ENCODE measurements at regions not wholly inside any gene's neighbourhood (a gene's known extent, or its start where the extent isn't known, plus 50 kb on each side); places are given as distances from the start of the nearest gene placed in this dataset.

DNA sequence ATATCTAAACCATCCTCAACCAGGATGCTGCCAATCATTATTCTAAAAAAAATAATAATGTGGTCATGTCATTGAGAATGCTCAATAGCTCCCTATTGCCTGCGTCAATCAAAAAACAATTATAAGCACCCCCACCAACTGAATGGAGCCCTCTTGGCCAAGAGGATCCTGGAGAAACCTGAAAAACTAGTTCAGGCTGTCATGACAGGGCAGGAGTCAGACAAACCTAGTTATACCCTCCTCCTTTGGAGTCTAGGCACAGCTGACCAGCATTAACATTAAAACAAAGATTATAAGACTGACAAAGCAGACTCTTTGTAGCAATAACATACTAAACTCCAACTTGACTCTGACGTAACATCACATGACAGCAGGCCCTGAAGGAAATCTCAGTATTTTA, 119.2 kb upstream of the CCL2 start:
- POLR2A ChIA-PET (ENCODE audit: unreplicated experiment) = no interaction called here
- no CpG with 5 or more reads among the region's 2 CpGs for WGBS, 2 experiments (ENCODE audit: extremely low coverage in 2 of 2, insufficient read length in 1 of 2)
- no peak overlapping the region for H3K9ac ChIP-seq (ENCODE audit: low read depth, low read length)
- H4K5ac ChIP-seq (ENCODE audit: low read depth, low read length) = no peak overlapping the region
- no peak overlapping the region for H2AFZ ChIP-seq (replicated peaks; ENCODE audit: low read length, poor library complexity)
- no peak for ATAC-seq (ENCODE audit: low read depth)
- no peak overlapping the region for H3K23ac ChIP-seq (ENCODE audit: low read depth, low read length)
- no peak overlapping the region for H4K8ac ChIP-seq (ENCODE audit: low read depth in 2 of 2, low read length in 2 of 2)
- no peak overlapping the region for H2BK120ac ChIP-seq (ENCODE audit: low read depth, low read length)
- H2BK15ac ChIP-seq (ENCODE audit: low read depth, low read length) = no peak overlapping the region
- H2BK5ac ChIP-seq (ENCODE audit: low read depth, low read length, poor library complexity, severe bottlenecking) = no peak overlapping the region
- no peak overlapping the region for H3K4ac ChIP-seq (ENCODE audit: low read depth, low read length)
- H3K4me3 ChIP-seq (ENCODE audit: insufficient read depth, low read depth, low read length) = no peak overlapping the region
- H3K36me3 ChIP-seq (ENCODE audit: control insufficient read depth, insufficient read depth, low read length) = no peaks in the 10 kb centered on the region
- no peaks in the 10 kb centered on the region for H3K79me1 ChIP-seq (ENCODE audit: low read depth in 1 of 2, low read length in 2 of 2)
- no peak overlapping the region for H2BK20ac ChIP-seq (ENCODE audit: low read depth, low read length)
- H4K20me1 ChIP-seq (ENCODE audit: insufficient read depth, low read length) = no peaks in the 10 kb centered on the region
- no peak overlapping the region for H3K4me2 ChIP-seq (ENCODE audit: low read depth, low read length)
- no peak overlapping the region for H3K14ac ChIP-seq (replicated peaks; ENCODE audit: low read depth, low read length)
- CTCF ChIA-PET = no interaction called here
- no peak overlapping the region for H3K18ac ChIP-seq (ENCODE audit: low read depth, low read length)
- BruUV-seq (replicated peaks) = no TSS peak
- intact Hi-C loops (cut with micrococcal nuclease) = no loop called here
- H3K27me3 ChIP-seq (ENCODE audit: control insufficient read depth, insufficient read depth, low read length) = peaks cover 3% of the 10 kb centered on the region; the same call in 1 of the 2 replicates
- no peak overlapping the region for H2AK5ac ChIP-seq (ENCODE audit: low read depth, low read length)
- H3K9me3 ChIP-seq (ENCODE audit: control insufficient read depth, insufficient read depth, low read length) = no peaks in the 10 kb centered on the region
- TF ChIP-seq, protein P1, sequence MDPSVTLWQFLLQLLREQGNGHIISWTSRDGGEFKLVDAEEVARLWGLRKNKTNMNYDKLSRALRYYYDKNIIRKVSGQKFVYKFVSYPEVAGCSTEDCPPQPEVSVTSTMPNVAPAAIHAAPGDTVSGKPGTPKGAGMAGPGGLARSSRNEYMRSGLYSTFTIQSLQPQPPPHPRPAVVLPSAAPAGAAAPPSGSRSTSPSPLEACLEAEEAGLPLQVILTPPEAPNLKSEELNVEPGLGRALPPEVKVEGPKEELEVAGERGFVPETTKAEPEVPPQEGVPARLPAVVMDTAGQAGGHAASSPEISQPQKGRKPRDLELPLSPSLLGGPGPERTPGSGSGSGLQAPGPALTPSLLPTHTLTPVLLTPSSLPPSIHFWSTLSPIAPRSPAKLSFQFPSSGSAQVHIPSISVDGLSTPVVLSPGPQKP (IDR thresholded peaks at IDR 0.05; ENCODE audit: borderline replicate concordance, low read depth, low read length) = no peak
- no peak for TF ChIP-seq FOS (IDR thresholded peaks at IDR 0.05; ENCODE audit: low read depth, low read length)
- no peak for TF ChIP-seq POLR2A (IDR thresholded peaks at IDR 0.05; ENCODE audit: low read depth, low read length)
- TF ChIP-seq RCOR1 (IDR thresholded peaks at IDR 0.05; ENCODE audit: insufficient replicate concordance, low read length) = no peak
- TF ChIP-seq MAZ (IDR thresholded peaks at IDR 0.05; ENCODE audit: borderline replicate concordance, low read depth, low read length) = no peak
- no peak for TF ChIP-seq NFE2L2 (IDR thresholded peaks at IDR 0.05; ENCODE audit: low read depth, low read length)
- TF ChIP-seq MXI1 (IDR thresholded peaks at IDR 0.05; ENCODE audit: borderline replicate concordance, low read depth, low read length) = no peak
- TF ChIP-seq, protein P2, sequence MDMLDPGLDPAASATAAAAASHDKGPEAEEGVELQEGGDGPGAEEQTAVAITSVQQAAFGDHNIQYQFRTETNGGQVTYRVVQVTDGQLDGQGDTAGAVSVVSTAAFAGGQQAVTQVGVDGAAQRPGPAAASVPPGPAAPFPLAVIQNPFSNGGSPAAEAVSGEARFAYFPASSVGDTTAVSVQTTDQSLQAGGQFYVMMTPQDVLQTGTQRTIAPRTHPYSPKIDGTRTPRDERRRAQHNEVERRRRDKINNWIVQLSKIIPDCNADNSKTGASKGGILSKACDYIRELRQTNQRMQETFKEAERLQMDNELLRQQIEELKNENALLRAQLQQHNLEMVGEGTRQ (IDR thresholded peaks at IDR 0.05; ENCODE audit: low read depth, low read length) = no peak
- no peak for TF ChIP-seq MAFK (IDR thresholded peaks at IDR 0.05; ENCODE audit: low read depth, low read length)
- no peak for TF ChIP-seq CEBPB (IDR thresholded peaks at IDR 0.05; ENCODE audit: low read depth, low read length)
- TF ChIP-seq, protein P3, sequence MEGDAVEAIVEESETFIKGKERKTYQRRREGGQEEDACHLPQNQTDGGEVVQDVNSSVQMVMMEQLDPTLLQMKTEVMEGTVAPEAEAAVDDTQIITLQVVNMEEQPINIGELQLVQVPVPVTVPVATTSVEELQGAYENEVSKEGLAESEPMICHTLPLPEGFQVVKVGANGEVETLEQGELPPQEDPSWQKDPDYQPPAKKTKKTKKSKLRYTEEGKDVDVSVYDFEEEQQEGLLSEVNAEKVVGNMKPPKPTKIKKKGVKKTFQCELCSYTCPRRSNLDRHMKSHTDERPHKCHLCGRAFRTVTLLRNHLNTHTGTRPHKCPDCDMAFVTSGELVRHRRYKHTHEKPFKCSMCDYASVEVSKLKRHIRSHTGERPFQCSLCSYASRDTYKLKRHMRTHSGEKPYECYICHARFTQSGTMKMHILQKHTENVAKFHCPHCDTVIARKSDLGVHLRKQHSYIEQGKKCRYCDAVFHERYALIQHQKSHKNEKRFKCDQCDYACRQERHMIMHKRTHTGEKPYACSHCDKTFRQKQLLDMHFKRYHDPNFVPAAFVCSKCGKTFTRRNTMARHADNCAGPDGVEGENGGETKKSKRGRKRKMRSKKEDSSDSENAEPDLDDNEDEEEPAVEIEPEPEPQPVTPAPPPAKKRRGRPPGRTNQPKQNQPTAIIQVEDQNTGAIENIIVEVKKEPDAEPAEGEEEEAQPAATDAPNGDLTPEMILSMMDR (conservative IDR thresholded peaks at IDR 0.05; ENCODE audit: low read depth, low read length) = no peak
- no peak for TF ChIP-seq SMC3 (IDR thresholded peaks at IDR 0.05; ENCODE audit: low read depth, low read length)
- H3K4me1 ChIP-seq (ENCODE audit: control insufficient read depth, insufficient read depth, low read length) = no peaks in the 10 kb centered on the region
- in situ Hi-C loops (cut with MboI; ENCODE audit: low sequenced_read_pairs) = no loop called here
- dilution Hi-C loops (cut with HindIII; ENCODE audit: low sequenced_read_pairs, unreplicated experiment) = no loop called here
- DNase-seq = no peak
- no peak overlapping the region for H3K27ac ChIP-seq (ENCODE audit: insufficient read depth, low read length)
- no peaks in the 10 kb centered on the region for H3K9me1 ChIP-seq (ENCODE audit: insufficient read depth, low read length)
- no peak overlapping the region for H3K56ac ChIP-seq (ENCODE audit: extremely low read depth, insufficient read depth, low read length)
- H2AK9ac ChIP-seq (replicated peaks; ENCODE audit: low read depth, low read length, poor library complexity) = no peak overlapping the region
- H4K91ac ChIP-seq (ENCODE audit: insufficient read depth, low read depth, low read length) = no peak overlapping the region

All from IMR-90 (cell line).